ENCODE measurements at regions not wholly inside any gene's neighbourhood (a gene's known extent, or its start where the extent isn't known, plus 50 kb on each side); places are given as distances from the start of the nearest gene placed in this dataset.

DNA sequence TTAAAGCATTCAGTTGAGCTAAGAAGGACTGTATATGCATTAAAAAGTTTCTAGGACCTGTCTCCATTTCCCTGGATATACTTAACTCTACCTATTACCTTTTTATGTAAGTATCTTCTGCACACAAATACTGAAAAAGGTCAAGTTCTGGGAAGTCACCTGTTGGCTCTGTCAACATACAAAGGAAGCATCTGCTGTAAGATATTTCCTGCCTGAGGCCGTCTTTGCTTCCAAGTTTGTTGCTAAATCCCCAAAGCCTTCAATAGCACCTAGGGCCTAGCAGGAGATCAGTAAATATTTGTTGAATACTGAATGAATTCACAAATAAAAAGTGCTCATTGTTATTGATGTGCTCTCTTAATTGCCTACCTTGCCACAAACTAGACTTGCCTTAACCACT lies 188.4 kb downstream of the DUSP6 start:
- TF ChIP-seq, protein P1, sequence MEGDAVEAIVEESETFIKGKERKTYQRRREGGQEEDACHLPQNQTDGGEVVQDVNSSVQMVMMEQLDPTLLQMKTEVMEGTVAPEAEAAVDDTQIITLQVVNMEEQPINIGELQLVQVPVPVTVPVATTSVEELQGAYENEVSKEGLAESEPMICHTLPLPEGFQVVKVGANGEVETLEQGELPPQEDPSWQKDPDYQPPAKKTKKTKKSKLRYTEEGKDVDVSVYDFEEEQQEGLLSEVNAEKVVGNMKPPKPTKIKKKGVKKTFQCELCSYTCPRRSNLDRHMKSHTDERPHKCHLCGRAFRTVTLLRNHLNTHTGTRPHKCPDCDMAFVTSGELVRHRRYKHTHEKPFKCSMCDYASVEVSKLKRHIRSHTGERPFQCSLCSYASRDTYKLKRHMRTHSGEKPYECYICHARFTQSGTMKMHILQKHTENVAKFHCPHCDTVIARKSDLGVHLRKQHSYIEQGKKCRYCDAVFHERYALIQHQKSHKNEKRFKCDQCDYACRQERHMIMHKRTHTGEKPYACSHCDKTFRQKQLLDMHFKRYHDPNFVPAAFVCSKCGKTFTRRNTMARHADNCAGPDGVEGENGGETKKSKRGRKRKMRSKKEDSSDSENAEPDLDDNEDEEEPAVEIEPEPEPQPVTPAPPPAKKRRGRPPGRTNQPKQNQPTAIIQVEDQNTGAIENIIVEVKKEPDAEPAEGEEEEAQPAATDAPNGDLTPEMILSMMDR (IDR thresholded peaks at IDR 0.05; ENCODE audit: control extremely low read depth, extremely low read depth, low read depth, missing control alignments) = no peak
- CTCF ChIA-PET = no interaction called here
- no peak for DNase-seq (ENCODE audit: extremely low spot score)
- POLR2A ChIA-PET = no interaction called here

DNA sequence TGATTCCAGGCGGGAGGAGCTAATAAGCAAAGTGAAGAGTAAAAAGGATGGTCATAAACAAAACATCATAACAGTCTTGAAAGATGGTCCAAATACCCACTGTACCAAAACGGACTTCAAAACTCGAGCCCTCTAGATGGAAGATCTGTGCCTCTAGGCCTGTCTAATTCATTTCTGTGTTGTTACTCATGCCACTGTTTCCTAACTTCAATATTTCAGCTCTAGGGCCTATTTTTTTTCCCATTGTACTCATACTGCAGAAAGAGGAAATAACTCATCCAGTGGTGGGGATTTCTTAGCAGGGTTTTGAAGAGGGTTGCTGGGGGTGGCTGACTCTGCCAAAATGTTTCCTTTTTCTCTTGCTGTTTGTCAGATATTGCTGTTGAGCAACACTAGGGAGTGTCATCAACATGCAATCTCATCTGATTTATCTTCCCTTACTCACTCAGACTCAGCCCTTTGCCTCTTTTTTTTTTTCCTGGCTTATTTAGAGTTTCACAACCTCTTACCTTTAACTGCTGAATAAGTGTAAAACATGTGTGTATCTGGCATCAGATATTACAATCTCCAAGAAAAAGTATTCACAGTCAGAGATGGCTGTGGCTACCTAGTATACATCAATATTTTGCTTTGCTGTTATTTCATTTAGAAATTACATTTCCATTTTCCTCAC lies 189.6 kb downstream of the DUSP6 start:
- DNase-seq (ENCODE audit: extremely low spot score) = no peak
- TF ChIP-seq, protein P1 (IDR thresholded peaks at IDR 0.05; ENCODE audit: control extremely low read depth, extremely low read depth, low read depth, missing control alignments) = no peak
- CTCF ChIA-PET = interaction anchor here (1.2 kb wide), 1 partner anchor 788 kb away, joined by 3 read pairs; no protein-coding TSS in a partner anchor
- POLR2A ChIA-PET = no interaction called here

DNA sequence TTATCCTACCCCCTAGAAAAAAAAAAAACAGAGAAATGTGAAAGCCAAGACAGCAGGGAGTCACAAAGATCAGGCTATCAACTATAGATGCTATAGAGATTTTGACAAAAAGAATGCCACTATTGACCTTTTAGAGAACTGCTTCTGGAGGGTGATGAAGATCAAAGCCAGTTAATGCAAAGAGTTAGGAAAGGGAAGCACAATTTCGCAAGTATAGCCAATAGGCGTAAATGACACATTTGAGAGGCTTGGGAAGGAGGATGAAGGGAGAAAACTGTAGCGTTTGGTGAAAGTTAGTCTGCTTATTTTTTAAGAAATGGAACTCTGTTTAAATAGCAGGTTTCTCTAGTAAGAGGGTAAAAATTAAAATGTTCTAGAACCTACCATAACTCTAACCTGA lies 190.7 kb downstream of the DUSP6 start:
- CTCF ChIA-PET = interaction anchor here (1.2 kb wide), 1 partner anchor 789 kb away, joined by 3 read pairs; no protein-coding TSS in a partner anchor
- POLR2A ChIA-PET = no interaction called here
- TF ChIP-seq, protein P1 (IDR thresholded peaks at IDR 0.05; ENCODE audit: control extremely low read depth, extremely low read depth, low read depth, missing control alignments) = no peak
- DNase-seq (ENCODE audit: extremely low spot score) = no peak

DNA sequence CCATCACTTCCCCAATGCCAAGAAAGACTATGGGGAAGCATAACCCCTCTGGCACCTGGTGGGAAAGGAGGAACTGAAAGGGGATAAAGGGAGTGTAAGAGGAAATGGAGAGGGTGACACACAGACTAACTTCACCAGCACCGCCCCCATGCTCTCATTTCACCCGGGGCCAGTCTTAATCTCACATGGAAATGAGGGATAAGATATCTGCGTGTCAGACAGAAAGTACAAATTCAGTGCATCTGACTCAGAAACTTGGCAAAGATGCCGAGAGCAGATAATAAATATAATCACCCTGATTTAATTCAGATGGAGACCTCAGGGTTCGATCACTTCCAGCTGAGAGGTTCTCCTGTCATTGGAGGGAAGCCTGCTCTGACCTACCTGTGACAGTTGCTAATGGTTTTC lies 191.6 kb downstream of the DUSP6 start:
- DNase-seq (ENCODE audit: extremely low spot score) = no peak
- ChIA-PET CTCF (interaction anchor here (1.0 to 1.1 kb wide), 2 partner anchors 9 to 33 kb away, joined by 3 read pairs; no protein-coding TSS in a partner anchor), POLR2A (no interaction called here)
- TF ChIP-seq, protein P1 (IDR thresholded peaks at IDR 0.05; ENCODE audit: control extremely low read depth, extremely low read depth, low read depth, missing control alignments) = no peak

DNA sequence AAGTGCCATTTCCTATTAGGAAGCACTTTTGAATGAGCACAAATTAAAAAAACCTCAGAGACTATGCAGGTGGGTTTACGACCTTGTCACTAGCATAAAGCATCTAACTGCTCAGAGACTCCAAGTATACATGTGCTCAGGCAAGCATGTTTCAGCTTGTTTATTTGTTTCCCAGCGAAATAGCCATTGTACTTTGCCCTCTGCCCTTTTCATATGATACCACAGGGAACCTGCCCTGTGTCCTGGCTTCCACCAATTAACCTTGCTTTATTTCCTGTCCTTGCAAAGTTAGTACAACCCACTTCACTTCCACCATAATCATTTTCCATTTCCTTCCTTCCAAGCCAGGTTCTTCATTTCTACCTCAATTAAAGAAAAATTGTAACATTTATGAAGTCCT lies 194.9 kb downstream of the DUSP6 start:
- CTCF ChIA-PET = no interaction called here
- no peak for DNase-seq (ENCODE audit: extremely low spot score)
- POLR2A ChIA-PET = no interaction called here
- TF ChIP-seq, protein P1 (IDR thresholded peaks at IDR 0.05; ENCODE audit: control extremely low read depth, extremely low read depth, low read depth, missing control alignments) = no peak

DNA sequence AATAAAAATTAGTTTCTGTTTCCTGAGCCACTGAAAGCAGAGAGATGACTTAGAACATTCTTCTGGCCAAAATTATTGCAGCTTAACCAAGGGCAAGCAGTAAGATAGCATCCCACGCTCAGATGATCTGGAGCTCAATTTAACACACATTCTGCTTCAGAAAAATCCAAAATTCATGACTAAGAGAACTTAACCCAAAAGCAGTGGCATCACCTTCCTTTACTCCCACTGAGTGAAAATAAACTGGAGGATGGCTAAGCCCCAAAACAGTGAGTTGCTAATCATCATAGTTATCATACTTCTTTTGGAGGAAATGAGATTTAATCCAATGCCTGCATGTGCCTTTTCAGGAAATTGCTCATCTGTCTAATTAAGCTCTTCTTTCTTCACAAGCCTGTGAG lies 195.4 kb downstream of the DUSP6 start:
- ChIA-PET CTCF (interaction anchor here (0.9 to 1.0 kb wide), 2 partner anchors 10 to 157 kb away, joined by 3 read pairs; no protein-coding TSS in a partner anchor), POLR2A (no interaction called here)
- TF ChIP-seq, protein P1 (IDR thresholded peaks at IDR 0.05; ENCODE audit: control extremely low read depth, extremely low read depth, low read depth, missing control alignments) = no peak
- no peak for DNase-seq (ENCODE audit: extremely low spot score)
